Erythroblast (primary cell): ENCODE measurements at regions not wholly inside any gene's neighbourhood (a gene's known extent, or its start where the extent isn't known, plus 50 kb on each side); places are given as distances from the start of the nearest gene placed in this dataset.

Experiments used
- GATA1 ChIP-seq: IDR thresholded peaks from 2 replicates; pipeline ENCODE4 v1.6.1; 2011; ENCODE audit warnings: low read depth, mild to moderate bottlenecking, control low read depth, low read length, moderate library complexity
- POLR2A ChIP-seq: IDR thresholded peaks from 2 replicates; pipeline ENCODE4 v1.6.1; 2011; ENCODE audit warnings: mild to moderate bottlenecking, low read length

- TF ChIP-seq POLR2A (no peak), GATA1 (no peak)
Observed at GRCh38 chr13:50291611-50292010, 276.4 kb downstream of the KCNRG start.
